H1 (cell line): ENCODE measurements at regions not wholly inside any gene's neighbourhood (a gene's known extent, or its start where the extent isn't known, plus 50 kb on each side); places are given as distances from the start of the nearest gene placed in this dataset.

ENCODE experiments used
- CTCF ChIA-PET: fragments of 300-600 bp; sonication (Branson Sonifier 250); formaldehyde crosslinking; loops from one replicate; lab custom pipeline; 2021; ENCODE audit not compliant: partially characterized antibody; lab: Charles Lee
- POLR2A ChIA-PET: fragments of 300-600 bp; sonication (Branson Sonifier 250); formaldehyde crosslinking; loops from one replicate; lab custom pipeline; 2021; ENCODE audit warnings: inconsistent platforms; ENCODE audit not compliant: partially characterized antibody; lab: Charles Lee
- DNase-seq, 2 experiments: peaks; one replicate each; pipeline versions ENCODE4 v3.0.0 to v3.0.0-alpha.2; 2010 to 2022; ENCODE audit warnings: low spot score in 2 of 2, low read depth in 1 of 2, mixed read lengths in 1 of 2
- FAIRE-seq: peaks from 2 replicates; lab custom pipeline; 2011; peaks lifted over from hg19 to GRCh38; lab: Jason Lieb, UNC
- H2AFZ ChIP-seq: 2 replicates; pipeline ENCODE4 v1.8.1; 2012; ENCODE audit warnings: low read length, inconsistent platforms
- H2AK5ac ChIP-seq: 2 replicates; pipeline ENCODE4 v1.6.1; 2013; ENCODE audit warnings: low read depth, low read length
- H2BK120ac ChIP-seq: replicated peaks from 2 replicates; pipeline ENCODE3; 2013; ENCODE audit warnings: low read depth, low read length, inconsistent platforms
- H2BK12ac ChIP-seq: 2 replicates; pipeline ENCODE4 v1.6.1; 2013; ENCODE audit warnings: low read depth, low read length
- H2BK15ac ChIP-seq: 2 replicates; pipeline ENCODE4 v1.6.1; 2013; ENCODE audit warnings: low read length
- H2BK20ac ChIP-seq: 2 replicates; pipeline ENCODE4 v1.6.1; 2013; ENCODE audit warnings: low read length
- H2BK5ac ChIP-seq: 2 replicates; pipeline ENCODE4 v1.6.1; 2013; ENCODE audit warnings: low read depth, low read length
- H3K14ac ChIP-seq: 2 replicates; pipeline ENCODE4 v1.6.1; 2013; ENCODE audit warnings: inconsistent platforms; ENCODE audit not compliant: insufficient read length
- H3K18ac ChIP-seq: 2 replicates; pipeline ENCODE4 v1.6.1; 2013; ENCODE audit warnings: low read length; ENCODE audit errors: extremely low read depth
- H3K23ac ChIP-seq: 2 replicates; pipeline ENCODE4 v1.6.1; 2013; ENCODE audit warnings: inconsistent platforms; ENCODE audit not compliant: insufficient read length
- H3K23me2 ChIP-seq: 2 replicates; pipeline ENCODE4 v1.6.1; 2013; ENCODE audit warnings: low read depth, low read length
- H3K27ac ChIP-seq: 2 replicates; pipeline ENCODE4 v1.6.1; 2011; ENCODE audit warnings: low read depth, low read length, inconsistent platforms
- H3K27me3 ChIP-seq, 4 experiments: replicated peaks in 1 of 4; 1 replicate in 1 of 4; 2 replicates in 3 of 4; pipeline versions ENCODE4 v1.6.1 to v1.8.1; 2011 to 2013; ENCODE audit warnings: low read length in 3 of 4, mild to moderate bottlenecking in 3 of 4, inconsistent platforms in 2 of 4, mixed read lengths in 2 of 4, moderate library complexity in 1 of 4; ENCODE audit not compliant: control insufficient read depth in 3 of 4, insufficient read depth in 3 of 4; ENCODE audit errors: extremely low read depth in 1 of 4
- H3K36me3 ChIP-seq, 4 experiments: 2 replicates each; pipeline versions ENCODE4 v1.6.1 to v1.8.1; 2011 to 2013; ENCODE audit warnings: mild to moderate bottlenecking in 4 of 4, low read length in 3 of 4, moderate library complexity in 2 of 4, control low read depth in 1 of 4, inconsistent platforms in 1 of 4; ENCODE audit not compliant: insufficient read depth in 4 of 4, control insufficient read depth in 2 of 4
- H3K4ac ChIP-seq: replicated peaks from 2 replicates; pipeline ENCODE3; 2013; ENCODE audit warnings: low read length, low read depth, mixed read lengths, inconsistent platforms; ENCODE audit not compliant: insufficient read length
- H3K4me1 ChIP-seq, 4 experiments: replicated peaks in 1 of 4; 1 replicate in 1 of 4; 2 replicates in 3 of 4; pipeline versions ENCODE4 v1.6.1 to v1.8.1; 2011 to 2013; ENCODE audit warnings: low read length in 3 of 4, inconsistent platforms in 2 of 4, mixed read lengths in 1 of 4; ENCODE audit not compliant: insufficient read depth in 4 of 4, control insufficient read depth in 3 of 4
- H3K4me2 ChIP-seq, 2 experiments: 2 replicates each; pipeline versions ENCODE4 v1.6.1 to v1.8.1; 2011 to 2013; ENCODE audit warnings: low read depth in 2 of 2, low read length in 2 of 2, control low read depth in 1 of 2, inconsistent platforms in 1 of 2, mild to moderate bottlenecking in 1 of 2; ENCODE audit not compliant: insufficient read depth in 1 of 2
- H3K4me3 ChIP-seq, 4 experiments: fragments of 200-600, 300-600 bp in 1 of 4; sonication (generic), shearing (Covaris generic), sonication (Bioruptor Twin) in 1 of 4; 2 replicates each; pipeline versions ENCODE4 v1.5.1 to v1.8.1; 2011 to 2016; ENCODE audit warnings: low read length in 4 of 4, low read depth in 3 of 4, control low read depth in 2 of 4, inconsistent platforms in 2 of 4, mild to moderate bottlenecking in 2 of 4, mixed read lengths in 1 of 4, moderate library complexity in 1 of 4; ENCODE audit not compliant: insufficient read depth in 2 of 4; ENCODE audit errors: extremely low read depth in 1 of 4
- H3K56ac ChIP-seq: replicated peaks from 2 replicates; pipeline ENCODE3; 2013; ENCODE audit warnings: low read depth, mild to moderate bottlenecking, mixed read lengths, low read length, inconsistent platforms; ENCODE audit not compliant: insufficient read length
- H3K79me1 ChIP-seq: 2 replicates; pipeline ENCODE4 v1.6.1; 2013; ENCODE audit warnings: low read depth, low read length, control low read depth
- H3K79me2 ChIP-seq, 2 experiments: 2 replicates each; pipeline versions ENCODE4 v1.6.1 to v1.8.1; 2012 to 2013; ENCODE audit warnings: low read length in 2 of 2, mild to moderate bottlenecking in 2 of 2, inconsistent platforms in 1 of 2; ENCODE audit not compliant: insufficient read depth in 2 of 2, control insufficient read depth in 1 of 2
- H3K9ac ChIP-seq, 4 experiments: replicated peaks in 1 of 4; 1 replicate in 1 of 4; 2 replicates in 3 of 4; pipeline versions ENCODE4 v1.6.1 to v1.8.1; 2011 to 2013; ENCODE audit warnings: low read depth in 3 of 4, low read length in 3 of 4, control low read depth in 2 of 4, mild to moderate bottlenecking in 2 of 4, moderate library complexity in 2 of 4, inconsistent platforms in 1 of 4; ENCODE audit errors: extremely low read depth in 1 of 4
- H3K9me3 ChIP-seq, 2 experiments: 2 replicates each; pipeline versions ENCODE4 v1.6.1 to v1.8.1; 2012 to 2013; ENCODE audit warnings: mild to moderate bottlenecking in 2 of 2, moderate library complexity in 2 of 2, control low read depth in 1 of 2, inconsistent platforms in 1 of 2, low read depth in 1 of 2, low read length in 1 of 2, mixed read lengths in 1 of 2; ENCODE audit not compliant: insufficient read depth in 2 of 2
- H4K20me1 ChIP-seq, 2 experiments: replicated peaks in 1 of 2; 2 replicates each; pipeline versions ENCODE3 to v1.8.1; 2011 to 2013; ENCODE audit warnings: inconsistent platforms in 2 of 2, low read length in 2 of 2, mild to moderate bottlenecking in 1 of 2; ENCODE audit not compliant: insufficient read depth in 2 of 2, control insufficient read depth in 1 of 2
- H4K5ac ChIP-seq: 2 replicates; pipeline ENCODE4 v1.6.1; 2013; ENCODE audit warnings: low read length, low read depth, mixed read lengths, inconsistent platforms; ENCODE audit not compliant: insufficient read length
- H4K8ac ChIP-seq: 2 replicates; pipeline ENCODE4 v1.8.0; 2013; ENCODE audit warnings: mild to moderate bottlenecking, moderate library complexity, low read length, inconsistent platforms; ENCODE audit not compliant: insufficient read depth; ENCODE audit errors: extremely low read depth
- H4K91ac ChIP-seq: replicated peaks from 2 replicates; pipeline ENCODE3; 2013; ENCODE audit warnings: low read length, mixed read lengths, inconsistent platforms; ENCODE audit not compliant: insufficient read length
- ATF3 ChIP-seq: IDR thresholded peaks from 2 replicates; pipeline ENCODE4 v1.6.1; 2011; ENCODE audit warnings: low read depth, mild to moderate bottlenecking, low read length; ENCODE audit not compliant: insufficient read depth
- BRCA1 ChIP-seq: IDR thresholded peaks from 2 replicates; pipeline ENCODE4 v1.6.1; 2012; ENCODE audit warnings: low read depth, low read length, improper control_type of control experiment
- CBX8 ChIP-seq: fragments of 300-800, 300-1000 bp; sonication (generic); IDR thresholded peaks from 2 replicates; pipeline ENCODE4 v1.7.1; 2016; ENCODE audit warnings: low read depth, low read length, borderline replicate concordance
- CHD1 ChIP-seq: IDR thresholded peaks from 2 replicates; pipeline ENCODE4 v1.6.1; 2012; ENCODE audit warnings: low read depth, low read length, improper control_type of control experiment
- JUN ChIP-seq: IDR thresholded peaks from 2 replicates; pipeline ENCODE4 v1.6.1; 2011; ENCODE audit warnings: low read depth, mild to moderate bottlenecking, improper control_type of control experiment, low read length
- KDM1A ChIP-seq: fragments of 200-600, 300-600 bp; sonication (generic); IDR thresholded peaks from 2 replicates; pipeline ENCODE4 v1.7.1; 2016; ENCODE audit warnings: mild to moderate bottlenecking, low read length, borderline replicate concordance
- KDM4A ChIP-seq: IDR thresholded peaks from one replicate; pipeline ENCODE4 v1.7.1; 2012; ENCODE audit warnings: low read depth, mild to moderate bottlenecking, moderate library complexity, low read length, inconsistent platforms; ENCODE audit not compliant: severe bottlenecking
- KDM5A ChIP-seq: fragments of 200-600 bp; IDR thresholded peaks from 2 replicates; pipeline ENCODE4 v1.7.1; 2012; ENCODE audit warnings: mild to moderate bottlenecking, low read length, inconsistent platforms, mixed read lengths
- MAX ChIP-seq: IDR thresholded peaks from 2 replicates; pipeline ENCODE4 v1.6.1; 2012; ENCODE audit warnings: inconsistent platforms
- NANOG ChIP-seq: IDR thresholded peaks from 2 replicates; pipeline ENCODE4 v1.6.1; 2011; ENCODE audit warnings: low read length, low read depth, mild to moderate bottlenecking, inconsistent platforms; ENCODE audit not compliant: insufficient read depth, poor library complexity, severe bottlenecking
- PHF8 ChIP-seq: fragments of 200-600 bp; sonication (generic); conservative IDR thresholded peaks from 2 replicates; pipeline ENCODE4 v1.7.1; 2012; ENCODE audit warnings: low read depth, mild to moderate bottlenecking, inconsistent platforms, low read length, moderate library complexity
- RNF2 ChIP-seq: fragments of 200-900, 300-1000 bp; sonication (generic); IDR thresholded peaks from 2 replicates; pipeline ENCODE4 v1.7.1; 2016; ENCODE audit warnings: borderline replicate concordance, low read depth, mild to moderate bottlenecking, antibody characterized with exemption, low read length; ENCODE audit not compliant: poor library complexity, severe bottlenecking; ENCODE audit errors: missing control alignments
- TCF12 ChIP-seq: IDR thresholded peaks from 2 replicates; pipeline ENCODE4 v1.6.1; 2011; ENCODE audit warnings: low read depth, mild to moderate bottlenecking, low read length
- TEAD4 ChIP-seq: IDR thresholded peaks from 2 replicates; pipeline ENCODE4 v1.6.1; 2012; ENCODE audit warnings: low read depth, low read length, inconsistent platforms, mixed read lengths
- WGBS, 2 experiments: shearing (Covaris generic) in 1 of 2; methylation state at CpG; one replicate each; pipeline versions ENCODE4 v1.1.6 to v1.1.7; 2013 to 2015; ENCODE audit warnings: low lambda C conversion rate in 2 of 2, mixed read lengths in 2 of 2, inconsistent platforms in 1 of 2, low coverage in 1 of 2, missing lambda C conversion rate in 1 of 2; ENCODE audit not compliant: insufficient replicate concordance in 2 of 2, insufficient coverage in 1 of 2, insufficient read length in 1 of 2; ENCODE audit errors: extremely low coverage in 1 of 2, missing lambda C conversion rate in 1 of 2; 5-methylcytosine and 5-hydroxymethylcytosine counted together

GRCh38 chr3:15940641-15941040, 142.9 kb upstream of the ANKRD28 start:
- no peak overlapping the region for H4K8ac ChIP-seq
- H2BK5ac ChIP-seq = no peak overlapping the region
- H3K4me3 ChIP-seq = no peak overlapping the region
- no peaks in the 10 kb centered on the region for H3K27me3 ChIP-seq
- no peak overlapping the region for H3K4ac ChIP-seq
- H4K91ac ChIP-seq = no peak overlapping the region
- no peaks in the 10 kb centered on the region for H3K36me3 ChIP-seq
- H4K20me1 ChIP-seq = no peaks in the 10 kb centered on the region
- DNase-seq = no peak
- FAIRE-seq = no peak
- no peak overlapping the region for H2BK12ac ChIP-seq
- H3K4me2 ChIP-seq = no peak overlapping the region
- H3K4me1 ChIP-seq = no peaks in the 10 kb centered on the region
- H3K27ac ChIP-seq = no peak overlapping the region
- H4K5ac ChIP-seq = no peak overlapping the region
- H2BK120ac ChIP-seq = no peak overlapping the region
- no peak overlapping the region for H3K14ac ChIP-seq
- no peaks in the 10 kb centered on the region; a peak in 1 of 4 replicates for H3K9me3 ChIP-seq
- WGBS, 2 experiments = 95% methylated on average over 1 of the region's 1 CpG; no CpG with 5 or more reads in 1 of the 2 experiments
- H3K79me1 ChIP-seq = no peaks in the 10 kb centered on the region
- no peak overlapping the region for H3K18ac ChIP-seq
- no peak overlapping the region for H3K23ac ChIP-seq
- no peaks in the 10 kb centered on the region for H3K79me2 ChIP-seq
- no peak overlapping the region for H3K56ac ChIP-seq
- no peak overlapping the region for H2BK20ac ChIP-seq
- no peak overlapping the region for H2BK15ac ChIP-seq
- no peaks in the 10 kb centered on the region for H3K23me2 ChIP-seq
- ChIA-PET POLR2A (no interaction called here), CTCF (no interaction called here)
- no peak overlapping the region for H3K9ac ChIP-seq
- H2AK5ac ChIP-seq = no peak overlapping the region
- H2AFZ ChIP-seq = no peak overlapping the region
- TF ChIP-seq KDM1A (no peak), RNF2 (no peak), CHD1 (no peak), KDM5A (no peak), JUN (no peak), CBX8 (no peak), NANOG (no peak), ATF3 (no peak), BRCA1 (no peak), TCF12 (no peak), PHF8 (no peak), KDM4A (no peak), MAX (no peak), TEAD4 (no peak)
